ENCODE measurements at regions not wholly inside any gene's neighbourhood (a gene's known extent, or its start where the extent isn't known, plus 50 kb on each side); places are given as distances from the start of the nearest gene placed in this dataset.
"Not testable (repeated sequence)": the region's sequence is repeated elsewhere in the genome, so short reads cannot be mapped to it uniquely, and the experiment has no call there.

GRCh38 chr5:81829242-81829641 lies 78.3 kb upstream of the SSBP2 start:
- Mint-ChIP-seq H3K4me3 (no peak overlapping the region), H3K9me3 (no peaks in the 10 kb centered on the region), H3K36me3 (peaks cover 2% of the 10 kb centered on the region), H3K27ac (no peak overlapping the region), H3K4me1 (no peaks in the 10 kb centered on the region), H3K27me3 (peaks cover 3% of the 10 kb centered on the region)
- ATAC-seq (ENCODE audit: low read depth), result no peak
- DNase-seq (ENCODE audit: low spot score in 2 of 2), result no peak

GRCh38 chr5:81827500-81827899 lies 76.6 kb upstream of the SSBP2 start:
- Mint-ChIP-seq H3K9me3 (no peaks in the 10 kb centered on the region), H3K27me3 (no peaks in the 10 kb centered on the region), H3K4me3 (no peak overlapping the region), H3K27ac (no peak overlapping the region), H3K36me3 (no peaks in the 10 kb centered on the region), H3K4me1 (no peaks in the 10 kb centered on the region)
- ATAC-seq (ENCODE audit: low read depth), result no peak
- no peak for DNase-seq (ENCODE audit: low spot score in 2 of 2)

- no peaks in the 10 kb centered on the region for H3K4me1 Mint-ChIP-seq
- H3K27me3 Mint-ChIP-seq, result no peaks in the 10 kb centered on the region
- no peak overlapping the region for H3K4me3 Mint-ChIP-seq
- H3K36me3 Mint-ChIP-seq, result no peaks in the 10 kb centered on the region
- no peaks in the 10 kb centered on the region for H3K9me3 Mint-ChIP-seq
- DNase-seq (ENCODE audit: low spot score in 2 of 2) (no peak), ATAC-seq (ENCODE audit: low read depth) (no peak)
- no peak overlapping the region for H3K27ac Mint-ChIP-seq
These were observed 75.2 kb upstream of the SSBP2 start for GRCh38 chr5:81826128-81826527.

- Mint-ChIP-seq H3K4me3 (no peak overlapping the region), H3K36me3 (no peaks in the 10 kb centered on the region), H3K4me1 (no peaks in the 10 kb centered on the region), H3K9me3 (no peaks in the 10 kb centered on the region), H3K27me3 (no peaks in the 10 kb centered on the region), H3K27ac (no peak overlapping the region)
- ATAC-seq (ENCODE audit: low read depth) (no peak), DNase-seq (ENCODE audit: low spot score in 2 of 2) (no peak)
These were observed 74.3 kb upstream of the SSBP2 start for GRCh38 chr5:81825237-81825636.

GRCh38 chr5:81823736-81824135 lies 72.8 kb upstream of the SSBP2 start:
- not testable (repeated sequence) for DNase-seq (ENCODE audit: low spot score in 2 of 2); ATAC-seq (ENCODE audit: low read depth); H3K4me3 Mint-ChIP-seq; H3K27ac Mint-ChIP-seq; H3K27me3 Mint-ChIP-seq; H3K36me3 Mint-ChIP-seq; H3K9me3 Mint-ChIP-seq; H3K4me1 Mint-ChIP-seq

GRCh38 chr5:81820863-81821262 lies 70.0 kb upstream of the SSBP2 start:
- H3K4me1 Mint-ChIP-seq, result no peaks in the 10 kb centered on the region

GRCh38 chr5:81820318-81820636 lies 69.4 kb upstream of the SSBP2 start:
- DNase-seq (ENCODE audit: low spot score in 2 of 2) (no peak), ATAC-seq (ENCODE audit: low read depth) (no peak)
- Mint-ChIP-seq H3K27me3 (no peaks in the 10 kb centered on the region), H3K9me3 (no peaks in the 10 kb centered on the region), H3K36me3 (no peaks in the 10 kb centered on the region), H3K4me1 (no peaks in the 10 kb centered on the region), H3K27ac (no peak overlapping the region), H3K4me3 (no peak overlapping the region)

More at GRCh38 chr5:81820863-81821262, 70.0 kb upstream of the SSBP2 start:
- no peak overlapping the region for H3K27ac Mint-ChIP-seq
- H3K9me3 Mint-ChIP-seq, result no peaks in the 10 kb centered on the region
- H3K4me3 Mint-ChIP-seq, result no peak overlapping the region
- DNase-seq (ENCODE audit: low spot score in 2 of 2) (no peak), ATAC-seq (ENCODE audit: low read depth) (no peak)
- H3K27me3 Mint-ChIP-seq, result no peaks in the 10 kb centered on the region
- no peaks in the 10 kb centered on the region for H3K36me3 Mint-ChIP-seq

- H3K9me3 Mint-ChIP-seq, result no peaks in the 10 kb centered on the region
- H3K27me3 Mint-ChIP-seq, result no peaks in the 10 kb centered on the region
- no peak overlapping the region for H3K4me3 Mint-ChIP-seq
- H3K36me3 Mint-ChIP-seq, result no peaks in the 10 kb centered on the region
- no peak overlapping the region for H3K27ac Mint-ChIP-seq
- no peak for ATAC-seq (ENCODE audit: low read depth)
- DNase-seq (ENCODE audit: low spot score in 2 of 2), result no peak
- H3K4me1 Mint-ChIP-seq, result no peaks in the 10 kb centered on the region
These were observed 68.8 kb upstream of the SSBP2 start for GRCh38 chr5:81819556-81820317.

- H3K27ac Mint-ChIP-seq, result no peak overlapping the region
These were observed 67.1 kb upstream of the SSBP2 start for GRCh38 chr5:81817980-81818379.

GRCh38 chr5:81817086-81817485 lies 66.2 kb upstream of the SSBP2 start:
- H3K9me3 Mint-ChIP-seq, result no peaks in the 10 kb centered on the region
- no peaks in the 10 kb centered on the region for H3K36me3 Mint-ChIP-seq
- ATAC-seq (ENCODE audit: low read depth) (no peak), DNase-seq (ENCODE audit: low spot score in 2 of 2) (no peak)
- no peak overlapping the region for H3K27ac Mint-ChIP-seq
- peaks cover 3% of the 10 kb centered on the region for H3K27me3 Mint-ChIP-seq
- H3K4me1 Mint-ChIP-seq, result no peaks in the 10 kb centered on the region
- no peak overlapping the region for H3K4me3 Mint-ChIP-seq

More at GRCh38 chr5:81817980-81818379, 67.1 kb upstream of the SSBP2 start:
- Mint-ChIP-seq H3K9me3 (no peaks in the 10 kb centered on the region), H3K27me3 (peaks cover 3% of the 10 kb centered on the region), H3K36me3 (no peaks in the 10 kb centered on the region), H3K4me1 (no peaks in the 10 kb centered on the region), H3K4me3 (no peak overlapping the region)
- no peak for DNase-seq (ENCODE audit: low spot score in 2 of 2)
- no peak for ATAC-seq (ENCODE audit: low read depth)

- Mint-ChIP-seq H3K9me3 (no peaks in the 10 kb centered on the region), H3K4me3 (no peak overlapping the region), H3K27ac (no peak overlapping the region), H3K36me3 (no peaks in the 10 kb centered on the region), H3K27me3 (peaks cover 5% of the 10 kb centered on the region), H3K4me1 (no peaks in the 10 kb centered on the region)
- DNase-seq (ENCODE audit: low spot score in 2 of 2), result no peak
- ATAC-seq (ENCODE audit: low read depth), result no peak
These were observed 64.4 kb upstream of the SSBP2 start for GRCh38 chr5:81815321-81815720.

GRCh38 chr5:81808106-81808505 lies 57.2 kb upstream of the SSBP2 start:
- H3K27me3 Mint-ChIP-seq, result peaks cover 3% of the 10 kb centered on the region
- H3K4me1 Mint-ChIP-seq, result peaks cover 5% of the 10 kb centered on the region
- no peak overlapping the region for H3K27ac Mint-ChIP-seq
- H3K4me3 Mint-ChIP-seq, result no peak overlapping the region
- ATAC-seq (ENCODE audit: low read depth) (no peak), DNase-seq (ENCODE audit: low spot score in 2 of 2) (no peak)
- H3K9me3 Mint-ChIP-seq, result peaks cover 23% of the 10 kb centered on the region
- H3K36me3 Mint-ChIP-seq, result peaks cover 4% of the 10 kb centered on the region

GRCh38 chr5:81805086-81805485 lies 54.2 kb upstream of the SSBP2 start:
- peaks cover 5% of the 10 kb centered on the region for H3K4me1 Mint-ChIP-seq
- no peak overlapping the region for H3K27ac Mint-ChIP-seq
- H3K27me3 Mint-ChIP-seq, result peaks cover 4% of the 10 kb centered on the region
- H3K9me3 Mint-ChIP-seq, result peaks cover 23% of the 10 kb centered on the region
- no peak overlapping the region for H3K4me3 Mint-ChIP-seq
- peaks cover 4% of the 10 kb centered on the region for H3K36me3 Mint-ChIP-seq
- no peak for DNase-seq (ENCODE audit: low spot score in 2 of 2)
- no peak for ATAC-seq (ENCODE audit: low read depth)

- Mint-ChIP-seq H3K4me3 (no peak overlapping the region), H3K4me1 (peaks cover 5% of the 10 kb centered on the region), H3K27ac (no peak overlapping the region), H3K36me3 (peaks cover 4% of the 10 kb centered on the region), H3K27me3 (peaks cover 4% of the 10 kb centered on the region), H3K9me3 (peaks cover 23% of the 10 kb centered on the region)
- ATAC-seq (ENCODE audit: low read depth) (no peak), DNase-seq (ENCODE audit: low spot score in 2 of 2) (no peak)
These were observed 52.9 kb upstream of the SSBP2 start for GRCh38 chr5:81803812-81804211.

GRCh38 chr5:81802625-81803024 lies 51.7 kb upstream of the SSBP2 start:
- DNase-seq (ENCODE audit: low spot score in 2 of 2) (no peak), ATAC-seq (ENCODE audit: low read depth) (no peak)
- Mint-ChIP-seq H3K4me3 (no peak overlapping the region), H3K27ac (no peak overlapping the region), H3K9me3 (peaks cover 15% of the 10 kb centered on the region), H3K36me3 (peaks cover 4% of the 10 kb centered on the region), H3K27me3 (peaks cover 4% of the 10 kb centered on the region), H3K4me1 (peaks cover 5% of the 10 kb centered on the region)
